ENCODE measurements at regions not wholly inside any gene's neighbourhood (a gene's known extent, or its start where the extent isn't known, plus 50 kb on each side); places are given as distances from the start of the nearest gene placed in this dataset.

DNA sequence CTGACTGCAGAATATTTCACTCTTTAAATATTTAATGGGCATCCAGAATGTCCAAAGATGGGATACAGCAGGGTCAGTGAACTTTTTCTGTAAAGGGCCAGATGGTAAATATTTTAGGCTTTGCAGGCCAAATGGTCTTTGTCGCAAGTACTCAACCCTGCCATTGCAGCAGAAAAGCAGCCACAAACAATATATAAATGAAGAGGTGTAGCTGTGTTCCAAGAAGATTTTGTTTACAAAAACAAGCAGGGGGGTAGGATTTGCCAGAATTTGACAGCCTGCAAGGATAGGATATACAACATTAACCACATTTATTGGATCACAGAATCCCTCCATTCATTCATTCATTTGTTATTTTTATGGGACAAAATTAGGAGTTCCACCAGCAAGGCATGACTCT, 435.0 kb upstream of the DYNLRB2 start:
- no peak overlapping the region for H3K4me3 ChIP-seq (replicated peaks; ENCODE audit: low read depth, low read length)
- TF ChIP-seq, protein P1, sequence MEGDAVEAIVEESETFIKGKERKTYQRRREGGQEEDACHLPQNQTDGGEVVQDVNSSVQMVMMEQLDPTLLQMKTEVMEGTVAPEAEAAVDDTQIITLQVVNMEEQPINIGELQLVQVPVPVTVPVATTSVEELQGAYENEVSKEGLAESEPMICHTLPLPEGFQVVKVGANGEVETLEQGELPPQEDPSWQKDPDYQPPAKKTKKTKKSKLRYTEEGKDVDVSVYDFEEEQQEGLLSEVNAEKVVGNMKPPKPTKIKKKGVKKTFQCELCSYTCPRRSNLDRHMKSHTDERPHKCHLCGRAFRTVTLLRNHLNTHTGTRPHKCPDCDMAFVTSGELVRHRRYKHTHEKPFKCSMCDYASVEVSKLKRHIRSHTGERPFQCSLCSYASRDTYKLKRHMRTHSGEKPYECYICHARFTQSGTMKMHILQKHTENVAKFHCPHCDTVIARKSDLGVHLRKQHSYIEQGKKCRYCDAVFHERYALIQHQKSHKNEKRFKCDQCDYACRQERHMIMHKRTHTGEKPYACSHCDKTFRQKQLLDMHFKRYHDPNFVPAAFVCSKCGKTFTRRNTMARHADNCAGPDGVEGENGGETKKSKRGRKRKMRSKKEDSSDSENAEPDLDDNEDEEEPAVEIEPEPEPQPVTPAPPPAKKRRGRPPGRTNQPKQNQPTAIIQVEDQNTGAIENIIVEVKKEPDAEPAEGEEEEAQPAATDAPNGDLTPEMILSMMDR (IDR thresholded peaks at IDR 0.05; ENCODE audit: low read depth, low read length, missing control alignments) = no peak
- no peak for DNase-seq (ENCODE audit: extremely low read depth, low read depth)

DNA sequence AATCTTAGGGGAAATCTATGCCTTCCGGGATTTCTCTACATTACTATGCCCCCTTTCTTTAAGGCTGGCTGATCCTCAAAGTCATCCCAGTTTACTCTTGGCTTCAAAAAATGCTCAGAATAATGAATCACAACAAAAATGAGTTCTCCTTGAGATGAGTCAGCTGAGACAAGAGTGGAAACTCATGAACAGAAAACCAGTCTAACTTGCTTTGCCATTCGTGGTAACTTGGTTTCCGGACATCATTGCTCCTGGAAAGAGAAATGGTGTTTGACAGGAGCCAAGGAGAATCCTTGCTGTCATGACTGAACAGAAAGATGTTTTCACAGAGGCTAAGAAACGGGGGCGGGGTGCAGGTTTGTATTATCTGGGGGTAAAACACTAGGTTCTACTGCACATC, 435.6 kb upstream of the DYNLRB2 start:
- TF ChIP-seq, protein P1 (IDR thresholded peaks at IDR 0.05; ENCODE audit: low read depth, low read length, missing control alignments) = no peak
- no peak for DNase-seq (ENCODE audit: extremely low read depth, low read depth)

DNA sequence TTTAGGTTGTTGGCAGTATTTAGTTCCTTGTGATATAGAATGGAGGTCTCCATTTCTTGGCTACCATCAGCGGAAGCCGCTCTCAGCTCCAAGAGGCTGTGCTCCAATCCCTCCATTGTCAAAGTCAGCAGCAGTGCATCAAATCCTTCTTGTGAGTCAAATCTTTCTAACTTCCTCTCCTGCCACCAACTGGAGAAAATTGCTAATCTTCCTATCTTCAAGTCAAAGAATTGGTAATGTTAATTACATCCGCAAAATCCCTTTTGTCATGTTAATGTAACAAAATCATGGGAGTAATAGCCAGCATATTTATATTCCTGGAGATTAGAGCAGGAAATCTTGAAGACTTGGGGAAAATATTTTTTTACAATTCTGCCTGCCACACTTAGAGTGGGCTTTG, 436.4 kb upstream of the DYNLRB2 start:
- DNase-seq (ENCODE audit: extremely low read depth, low read depth) = no peak
- no peak overlapping the region for H3K4me3 ChIP-seq (replicated peaks; ENCODE audit: low read depth, low read length)
- TF ChIP-seq, protein P1 (IDR thresholded peaks at IDR 0.05; ENCODE audit: low read depth, low read length, missing control alignments) = no peak

More for the DNA sequence above, 435.6 kb upstream of the DYNLRB2 start:
- no peak overlapping the region for H3K4me3 ChIP-seq (replicated peaks; ENCODE audit: low read depth, low read length)

DNA sequence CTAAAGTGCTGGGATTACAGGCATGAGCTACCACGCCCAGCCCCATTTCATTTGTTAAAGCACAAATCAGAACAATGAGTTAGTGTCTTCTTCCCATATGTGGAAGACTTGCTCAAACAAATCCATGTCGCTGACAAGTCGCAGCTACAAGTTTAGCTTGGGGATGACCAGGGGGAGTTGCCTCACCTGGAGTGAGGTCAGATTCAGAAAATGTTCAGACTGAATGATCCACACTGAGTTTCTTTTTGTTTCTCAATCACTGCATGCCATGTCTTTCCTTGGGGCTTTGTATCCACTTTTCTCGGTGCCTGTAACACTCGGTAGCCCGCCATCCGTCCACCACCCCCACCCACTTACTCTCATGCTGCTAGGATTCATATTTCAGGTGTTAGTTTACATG, 437.3 kb upstream of the DYNLRB2 start:
- TF ChIP-seq, protein P1 (IDR thresholded peaks at IDR 0.05; ENCODE audit: low read depth, low read length, missing control alignments) = no peak
- no peak overlapping the region for H3K4me3 ChIP-seq (replicated peaks; ENCODE audit: low read depth, low read length)
- DNase-seq (ENCODE audit: extremely low read depth, low read depth) = no peak

DNA sequence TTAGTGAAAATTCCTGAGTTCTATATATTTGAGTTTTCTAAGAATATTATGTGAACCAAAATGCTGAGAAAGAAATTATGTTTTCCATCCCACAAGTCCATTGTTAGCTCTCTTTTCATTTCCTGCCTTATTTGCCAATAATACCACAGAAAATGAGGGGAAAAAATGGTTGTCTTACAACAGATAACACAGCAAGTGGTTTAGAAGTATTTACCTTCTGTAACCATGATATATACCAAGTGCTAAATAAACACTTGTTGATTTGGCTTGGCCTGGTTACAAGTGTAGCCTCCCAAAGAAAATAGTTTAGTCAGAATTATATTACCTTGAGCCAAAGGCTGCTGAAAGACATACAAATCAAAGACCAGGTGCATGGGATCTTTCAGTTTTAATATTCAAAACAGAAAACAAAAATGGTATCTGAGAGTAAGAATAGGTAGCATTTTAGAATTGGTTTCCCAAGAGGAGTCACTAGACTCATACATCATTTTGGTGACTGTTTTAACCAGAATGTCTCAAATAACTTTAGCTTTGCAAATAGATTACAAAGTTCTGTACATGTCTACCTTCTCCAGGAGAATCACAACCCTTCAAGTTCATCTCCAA, 439.8 kb upstream of the DYNLRB2 start:
- TF ChIP-seq, protein P1 (IDR thresholded peaks at IDR 0.05; ENCODE audit: low read depth, low read length, missing control alignments) = no peak
- no peak overlapping the region for H3K4me3 ChIP-seq (replicated peaks; ENCODE audit: low read depth, low read length)
- DNase-seq (ENCODE audit: extremely low read depth, low read depth) = no peak

DNA sequence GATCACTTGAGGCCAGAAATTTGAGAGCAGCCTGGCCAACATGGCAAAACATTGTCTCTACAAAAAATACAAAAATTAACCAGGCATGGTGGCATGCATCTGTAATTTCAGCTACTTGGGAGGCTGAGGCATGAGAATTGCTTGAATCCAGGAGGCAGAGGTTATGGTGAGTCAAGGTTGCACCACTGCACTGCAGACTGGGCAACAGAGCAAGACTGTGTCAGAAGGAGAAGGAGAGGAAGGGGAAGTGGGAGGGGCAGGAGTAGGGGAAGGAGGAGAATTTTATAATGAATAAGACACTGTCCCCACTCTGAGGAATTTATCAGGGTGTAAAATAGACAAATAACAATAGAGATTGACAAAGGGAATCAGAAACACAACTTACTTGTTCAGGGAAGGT, 440.6 kb upstream of the DYNLRB2 start:
- no peak for DNase-seq (ENCODE audit: extremely low read depth, low read depth)
- no peak overlapping the region for H3K4me3 ChIP-seq (replicated peaks; ENCODE audit: low read depth, low read length)
- TF ChIP-seq, protein P1 (IDR thresholded peaks at IDR 0.05; ENCODE audit: low read depth, low read length, missing control alignments) = no peak

DNA sequence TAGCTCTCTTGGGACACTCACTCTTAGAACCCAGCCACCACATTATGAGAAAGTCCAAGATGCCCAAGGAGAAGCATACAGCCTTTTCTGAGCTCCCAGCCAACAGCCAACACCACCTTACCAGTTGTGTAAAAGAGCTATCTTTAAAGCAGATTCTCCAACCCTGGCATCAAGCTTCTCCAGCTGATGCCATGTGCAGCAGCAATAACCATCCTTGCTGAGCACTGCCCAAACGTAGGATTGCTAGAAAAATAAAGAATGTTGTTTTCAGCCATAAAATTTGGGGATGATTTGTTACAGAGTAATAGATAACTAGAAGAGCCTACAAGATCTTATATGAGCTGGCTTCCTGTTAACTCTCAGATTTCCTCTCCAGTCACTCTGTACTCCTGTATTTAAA, 443.7 kb upstream of the DYNLRB2 start:
- no peak overlapping the region for H3K4me3 ChIP-seq (replicated peaks; ENCODE audit: low read depth, low read length)
- no peak for DNase-seq (ENCODE audit: extremely low read depth, low read depth)
- TF ChIP-seq, protein P1 (IDR thresholded peaks at IDR 0.05; ENCODE audit: low read depth, low read length, missing control alignments) = no peak
